HCT116 (cell line): ENCODE measurements at regions not wholly inside any gene's neighbourhood (a gene's known extent, or its start where the extent isn't known, plus 50 kb on each side); places are given as distances from the start of the nearest gene placed in this dataset.
"Not testable (repeated sequence)": the region's sequence is repeated elsewhere in the genome, so short reads cannot be mapped to it uniquely, and the experiment has no call there.

Experiments
- ATAC-seq: fragments of 200-7000 bp; cut with Tn5 transposase; 2 replicates; pipeline ENCODE4 v1.9.1; 2020; ENCODE audit warnings: mild to moderate bottlenecking, moderate library complexity
- BruUV-seq: library from RNA; stranded (reverse); fragments of 400-500 nt; replicated peaks from 2 replicates; lab custom pipeline; 2021; lab: Mats Ljungman, UMichigan
- CTCF ChIA-PET: fragments of 300-600 bp; sonication (Branson Sonifier 250); formaldehyde crosslinking; loops from one replicate; lab custom pipeline; 2021; ENCODE audit warnings: antibody characterized with exemption; lab: Charles Lee
- POLR2A ChIA-PET: fragments of 300-600, 350-600 bp; sonication (Branson Sonifier 250); formaldehyde crosslinking; loops from one replicate; lab custom pipeline; 2021; ENCODE audit warnings: antibody characterized with exemption; lab: Charles Lee
- RAD21 ChIA-PET, 2 experiments: fragments of 300-600 bp; sonication (Branson Sonifier 250); formaldehyde crosslinking; loops; one replicate each; lab custom pipeline; 2023; ENCODE audit warnings: low total read pairs in 2 of 2; ENCODE audit not compliant: uncharacterized antibody in 2 of 2, unreplicated experiment in 2 of 2, low non-redundant PET in 1 of 2; lab: Charles Lee
- DNase-seq: peaks from one replicate; pipeline ENCODE4 v3.0.0-alpha.2; 2010; ENCODE audit warnings: low read depth, low spot score
- H2AFZ ChIP-seq: fragments of 200-600 bp; shearing (Covaris generic), sonication (generic); 2 replicates; pipeline ENCODE4 v1.6.1; 2017; ENCODE audit warnings: low read depth, mixed run types, mixed read lengths, antibody characterized with exemption, low read length; ENCODE audit not compliant: poor library complexity, severe bottlenecking
- H3K27ac ChIP-seq: 2 replicates; pipeline ENCODE4 v1.5.1; 2012; ENCODE audit warnings: low read depth, low read length
- H3K27me3 ChIP-seq: fragments of 200-600 bp; sonication (generic); 2 replicates; pipeline ENCODE4 v1.6.1; 2016; ENCODE audit warnings: mixed run types, low read length, mixed read lengths; ENCODE audit not compliant: insufficient read depth
- H3K36me3 ChIP-seq, 2 experiments: fragments of 200-500 bp in 1 of 2; fragments of 200-600 bp in 1 of 2; sonication (Bioruptor generic) in 1 of 2; sonication (generic) in 1 of 2; 2 replicates each; pipeline versions ENCODE4 v1.5.1 to v1.6.1; 2014 to 2016; ENCODE audit warnings: low read length in 2 of 2, inconsistent platforms in 1 of 2, mixed read lengths in 1 of 2, mixed run types in 1 of 2; ENCODE audit not compliant: insufficient read depth in 2 of 2, control insufficient read depth in 1 of 2
- H3K4me1 ChIP-seq, 2 experiments: fragments of 200-600 bp in 1 of 2; sonication (generic) in 1 of 2; 2 replicates each; pipeline versions ENCODE4 v1.5.1 to v1.6.1; 2012 to 2017; ENCODE audit warnings: low read length in 2 of 2, inconsistent platforms in 1 of 2, mild to moderate bottlenecking in 1 of 2, mixed read lengths in 1 of 2, mixed run types in 1 of 2, moderate library complexity in 1 of 2; ENCODE audit not compliant: insufficient read depth in 2 of 2, control insufficient read depth in 1 of 2
- H3K4me2 ChIP-seq: fragments of 200-600 bp; sonication (generic); 2 replicates; pipeline ENCODE4 v1.6.1; 2017; ENCODE audit warnings: mixed run types, low read length, mixed read lengths
- H3K4me3 ChIP-seq, 2 experiments: fragments of 200-600 bp in 1 of 2; sonication (generic) in 1 of 2; replicated peaks in 1 of 2; 2 replicates each; pipeline ENCODE4 v1.5.1; 2011 to 2016; ENCODE audit warnings: low read length in 2 of 2, control low read depth in 1 of 2, low read depth in 1 of 2, mild to moderate bottlenecking in 1 of 2, mixed read lengths in 1 of 2, mixed run types in 1 of 2
- H3K79me2 ChIP-seq: fragments of 200-600 bp; sonication (generic); 2 replicates; pipeline ENCODE4 v1.6.1; 2017; ENCODE audit warnings: mild to moderate bottlenecking, mixed run types, low read length, moderate library complexity, mixed read lengths; ENCODE audit not compliant: insufficient read depth
- H3K9ac ChIP-seq: fragments of 200-600 bp; sonication (generic); 2 replicates; pipeline ENCODE4 v1.6.1; 2016; ENCODE audit warnings: low read length, mixed read lengths
- H3K9me2 ChIP-seq: fragments of 200-600 bp; sonication (generic), shearing (Covaris generic); 2 replicates; pipeline ENCODE4 v1.6.1; 2017; ENCODE audit warnings: mixed run types, mild to moderate bottlenecking, moderate library complexity; ENCODE audit not compliant: insufficient read depth
- H3K9me3 ChIP-seq, 2 experiments: fragments of 200-500 bp in 1 of 2; fragments of 200-600 bp in 1 of 2; sonication (Bioruptor generic) in 1 of 2; sonication (generic) in 1 of 2; 2 replicates each; pipeline ENCODE4 v1.6.1; 2014 to 2017; ENCODE audit warnings: low read length in 2 of 2, mixed read lengths in 2 of 2, inconsistent platforms in 1 of 2, low read depth in 1 of 2, mild to moderate bottlenecking in 1 of 2, mixed run types in 1 of 2, moderate library complexity in 1 of 2; ENCODE audit not compliant: control insufficient read depth in 1 of 2, insufficient read depth in 1 of 2
- H4K20me1 ChIP-seq: fragments of 200-600 bp; sonication (generic), shearing (Covaris generic); 2 replicates; pipeline ENCODE4 v1.6.1; 2017; ENCODE audit warnings: mixed run types, mild to moderate bottlenecking, moderate library complexity; ENCODE audit not compliant: insufficient read depth
- CBX3 ChIP-seq: IDR thresholded peaks from 2 replicates; pipeline ENCODE4 v1.6.1; 2012; ENCODE audit warnings: low read depth
- EGR1 ChIP-seq: IDR thresholded peaks from 2 replicates; pipeline ENCODE4 v1.6.1; 2012; ENCODE audit warnings: low read depth
- ELF1 ChIP-seq: IDR thresholded peaks from 2 replicates; pipeline ENCODE4 v1.6.1; 2012; ENCODE audit warnings: low read depth, borderline replicate concordance
- FOSL1 ChIP-seq: IDR thresholded peaks from 2 replicates; pipeline ENCODE4 v1.6.1; 2012; ENCODE audit warnings: low read depth
- JUND ChIP-seq: IDR thresholded peaks from 2 replicates; pipeline ENCODE4 v1.6.1; 2012
- POLR2A ChIP-seq: IDR thresholded peaks from 2 replicates; pipeline ENCODE4 v1.7.0; 2011; ENCODE audit warnings: borderline replicate concordance; ENCODE audit not compliant: insufficient read depth, insufficient read length; ENCODE audit errors: extremely low read depth
- POLR2AphosphoS5 ChIP-seq: IDR thresholded peaks from 2 replicates; pipeline ENCODE4 v1.6.1; 2011; ENCODE audit warnings: mild to moderate bottlenecking, low read depth, low read length, moderate library complexity
- RAD21 ChIP-seq: IDR thresholded peaks from 2 replicates; pipeline ENCODE4 v1.6.1; 2012; ENCODE audit warnings: low read depth, mild to moderate bottlenecking
- SRF ChIP-seq: IDR thresholded peaks from 2 replicates; pipeline ENCODE4 v1.6.1; 2012; ENCODE audit warnings: low read depth
- ZFX ChIP-seq: fragments of 450-650 bp; IDR thresholded peaks from 2 replicates; pipeline ENCODE4 v1.6.1; 2017
- ZNF274 ChIP-seq: fragments of 200-500 bp; sonication (Bioruptor generic); IDR thresholded peaks from 2 replicates; pipeline ENCODE4 v1.6.1; 2014; ENCODE audit warnings: mild to moderate bottlenecking, low read depth, low read length, inconsistent platforms
- intact Hi-C: fragments of 100-400 bp; cut with micrococcal nuclease; formaldehyde crosslinking; loops from 2 replicates; pipeline ENCODE4 v1.10.0; 2022

DNA sequence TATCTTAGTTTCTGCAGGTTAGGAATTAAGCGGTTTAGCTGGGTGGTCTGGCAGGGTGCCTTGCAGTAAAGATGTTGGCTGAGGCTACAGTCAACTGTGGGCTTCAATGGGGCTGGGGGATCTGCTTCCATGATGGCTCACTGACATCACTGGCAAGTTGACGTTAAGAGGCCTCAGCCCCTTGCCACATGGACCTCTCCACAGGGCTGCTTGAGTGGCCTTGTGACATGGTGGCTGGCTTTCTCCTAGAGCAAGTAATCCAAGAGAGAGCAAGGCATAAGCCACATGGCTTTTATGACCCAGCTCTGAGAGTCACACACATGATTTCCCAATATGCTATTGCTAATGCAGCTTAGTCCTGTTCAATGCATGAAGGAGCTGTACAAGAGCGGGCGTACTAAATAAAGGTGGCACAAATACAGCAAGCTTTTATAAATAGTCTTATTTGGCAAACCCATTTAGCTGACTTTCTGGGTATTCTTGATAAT lies 109.1 kb downstream of the SEPTIN7 start (continued):
- TF ChIP-seq ZNF274 (no peak), FOSL1 (no peak), POLR2AphosphoS5 (no peak), EGR1 (no peak), SRF (no peak), POLR2A (no peak), RAD21 (no peak), JUND (no peak), CBX3 (no peak), ELF1 (no peak), ZFX (no peak)

DNA sequence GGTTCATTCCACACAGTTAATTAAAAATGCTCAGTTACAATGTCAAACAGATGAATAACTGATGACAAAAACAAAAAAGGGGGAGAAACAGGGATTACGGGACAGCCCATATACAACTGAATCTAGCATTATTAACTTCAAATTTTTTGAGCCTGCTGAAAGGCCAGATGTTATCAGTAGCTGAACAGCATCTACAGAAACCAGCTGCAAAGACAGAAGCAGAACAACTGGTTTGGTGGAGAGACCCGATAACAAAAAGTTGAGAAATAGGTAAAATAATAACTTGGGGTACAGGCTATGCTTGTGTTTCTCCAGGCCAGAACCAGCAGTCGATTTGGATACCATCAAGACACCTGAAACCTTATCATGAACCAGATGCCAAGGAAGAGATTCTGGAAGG lies 109.8 kb downstream of the SEPTIN7 start:
- H3K4me1 ChIP-seq, H3K4me3 ChIP-seq, H3K27me3 ChIP-seq, H3K9ac ChIP-seq, RAD21 ChIA-PET, H3K36me3 ChIP-seq, H3K79me2 ChIP-seq, intact Hi-C loops, H3K27ac ChIP-seq, POLR2A ChIA-PET, H3K4me2 ChIP-seq, H2AFZ ChIP-seq, ATAC-seq, DNase-seq, H3K9me3 ChIP-seq, BruUV-seq, H3K9me2 ChIP-seq, H4K20me1 ChIP-seq: not testable (repeated sequence)
- CTCF ChIA-PET: interaction anchor here (1.0 to 1.7 kb wide), 2 partner anchors 66 to 201 kb away, joined by 3 to 7 read pairs; no protein-coding TSS in a partner anchor

DNA sequence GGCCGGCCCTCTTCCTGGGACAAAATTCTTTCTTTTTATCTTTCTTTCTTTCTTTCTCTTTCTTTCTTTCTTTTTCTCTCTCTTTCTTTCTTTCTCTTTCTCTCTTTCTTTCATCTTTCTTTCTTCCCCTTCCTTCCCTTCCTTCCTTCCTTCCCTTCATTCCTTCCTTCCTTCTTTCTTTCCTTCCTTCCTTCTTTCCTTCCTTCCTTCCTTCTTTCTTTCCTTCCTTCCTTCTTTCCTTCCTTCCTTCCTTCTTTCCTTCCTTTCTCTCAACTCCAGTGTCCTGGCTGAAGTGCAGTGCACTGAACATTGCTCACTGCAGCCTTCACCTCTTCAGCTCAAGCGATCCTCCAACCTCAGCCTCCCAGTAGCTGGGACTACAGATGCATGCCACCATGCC lies 112.5 kb downstream of the SEPTIN7 start:
- H4K20me1 ChIP-seq, H2AFZ ChIP-seq, H3K9me3 ChIP-seq, H3K27me3 ChIP-seq, H3K27ac ChIP-seq, ATAC-seq, H3K79me2 ChIP-seq, H3K9me2 ChIP-seq, DNase-seq, BruUV-seq, POLR2A ChIA-PET, H3K4me2 ChIP-seq, H3K4me1 ChIP-seq, H3K4me3 ChIP-seq, H3K36me3 ChIP-seq, H3K9ac ChIP-seq, intact Hi-C loops, RAD21 ChIA-PET, CTCF ChIA-PET: not testable (repeated sequence)

DNA sequence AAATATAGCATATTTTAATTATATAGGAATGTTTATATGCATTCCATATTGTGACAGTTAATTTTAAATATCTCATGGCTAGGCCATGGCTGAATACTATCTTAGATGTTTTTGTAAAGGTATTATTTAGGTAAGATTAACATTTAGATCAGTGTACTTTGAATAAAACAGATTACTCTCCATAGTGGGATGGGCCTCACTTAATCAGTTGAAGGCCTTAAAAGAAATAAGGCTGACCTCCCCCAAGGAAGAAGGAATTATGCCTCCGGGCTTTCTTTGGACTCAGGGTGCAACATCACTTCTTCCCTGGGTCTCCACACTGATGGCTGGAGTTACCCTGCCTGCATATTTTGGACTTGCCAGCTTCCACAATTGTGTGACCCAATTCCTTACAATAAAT lies 113.4 kb downstream of the SEPTIN7 start:
- H3K4me1 ChIP-seq, DNase-seq, H3K9me2 ChIP-seq, intact Hi-C loops, H3K9me3 ChIP-seq, POLR2A ChIA-PET, H3K27me3 ChIP-seq, ATAC-seq, H3K79me2 ChIP-seq, H3K9ac ChIP-seq, H4K20me1 ChIP-seq, RAD21 ChIA-PET, CTCF ChIA-PET, H3K36me3 ChIP-seq, H3K4me2 ChIP-seq, H2AFZ ChIP-seq, H3K27ac ChIP-seq, H3K4me3 ChIP-seq, BruUV-seq: not testable (repeated sequence)
